ENCODE measurements at regions not wholly inside any gene's neighbourhood (a gene's known extent, or its start where the extent isn't known, plus 50 kb on each side); places are given as distances from the start of the nearest gene placed in this dataset.

DNA sequence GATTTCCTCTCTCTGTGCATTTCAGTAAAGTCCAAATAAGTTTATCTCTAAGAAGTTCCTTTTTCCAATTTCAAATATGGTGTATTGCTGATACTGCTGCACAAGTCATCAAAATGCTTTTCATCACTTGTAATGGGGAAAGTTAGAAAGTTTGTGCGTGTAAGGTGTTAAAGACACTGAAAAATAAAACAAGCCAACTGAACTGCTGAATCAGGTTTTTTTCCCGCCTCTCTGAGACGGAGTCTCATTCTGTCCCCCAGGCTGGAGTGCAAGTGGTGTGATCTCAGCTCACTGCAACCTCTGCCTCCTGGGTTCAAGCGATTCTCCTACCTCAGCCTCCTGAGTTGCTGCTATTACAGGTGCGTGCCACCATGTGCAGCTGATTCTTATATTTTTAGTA is 400.9 kb downstream of the LRRC70 start:
- Histone ChIP-seq H3K4me1 (replicated peaks in 1 of 2) (no peaks in the 10 kb centered on the region), H3K27ac (no peak overlapping the region), H3K27me3 (no peaks in the 10 kb centered on the region), H3K4me3 (no peak overlapping the region), H3K36me3 (replicated peaks in 1 of 2) (no peaks in the 10 kb centered on the region), H3K9me3 (replicated peaks in 1 of 3) (no peaks in the 10 kb centered on the region)
- TF ChIP-seq POLR2A (IDR thresholded peaks at IDR 0.05): no peak
- TF ChIP-seq, protein P1, sequence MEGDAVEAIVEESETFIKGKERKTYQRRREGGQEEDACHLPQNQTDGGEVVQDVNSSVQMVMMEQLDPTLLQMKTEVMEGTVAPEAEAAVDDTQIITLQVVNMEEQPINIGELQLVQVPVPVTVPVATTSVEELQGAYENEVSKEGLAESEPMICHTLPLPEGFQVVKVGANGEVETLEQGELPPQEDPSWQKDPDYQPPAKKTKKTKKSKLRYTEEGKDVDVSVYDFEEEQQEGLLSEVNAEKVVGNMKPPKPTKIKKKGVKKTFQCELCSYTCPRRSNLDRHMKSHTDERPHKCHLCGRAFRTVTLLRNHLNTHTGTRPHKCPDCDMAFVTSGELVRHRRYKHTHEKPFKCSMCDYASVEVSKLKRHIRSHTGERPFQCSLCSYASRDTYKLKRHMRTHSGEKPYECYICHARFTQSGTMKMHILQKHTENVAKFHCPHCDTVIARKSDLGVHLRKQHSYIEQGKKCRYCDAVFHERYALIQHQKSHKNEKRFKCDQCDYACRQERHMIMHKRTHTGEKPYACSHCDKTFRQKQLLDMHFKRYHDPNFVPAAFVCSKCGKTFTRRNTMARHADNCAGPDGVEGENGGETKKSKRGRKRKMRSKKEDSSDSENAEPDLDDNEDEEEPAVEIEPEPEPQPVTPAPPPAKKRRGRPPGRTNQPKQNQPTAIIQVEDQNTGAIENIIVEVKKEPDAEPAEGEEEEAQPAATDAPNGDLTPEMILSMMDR (IDR thresholded peaks at IDR 0.05): no peak
- intact Hi-C loops (cut with DNase I): no loop called here
- 83 to 90% (median 87%) methylated on average over 5 of the region's 5 CpGs for WGBS, 4 donors
- no peak for DNase-seq

DNA sequence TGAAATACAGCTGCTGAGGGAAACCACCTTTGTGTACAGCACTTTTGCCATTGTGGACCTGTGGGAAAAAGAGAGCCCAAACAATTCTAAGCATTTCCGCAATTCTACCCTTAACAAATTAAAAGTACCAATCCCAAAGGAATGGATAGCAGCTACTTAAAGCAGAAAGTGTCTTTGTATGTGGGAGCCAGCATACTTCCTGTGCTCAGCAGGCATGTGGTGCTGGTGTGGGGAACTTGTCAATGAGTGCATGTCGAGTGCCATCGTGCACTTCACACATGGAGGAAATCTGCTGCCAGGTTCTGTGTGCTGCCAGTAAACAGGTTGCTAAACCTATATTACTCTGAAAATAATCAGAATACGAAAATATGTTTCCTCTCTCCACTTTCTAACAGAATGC is 399.0 kb downstream of the LRRC70 start:
- H3K36me3 ChIP-seq (replicated peaks in 1 of 2): no peaks in the 10 kb centered on the region
- intact Hi-C loops (cut with DNase I): no loop called here
- no peak for DNase-seq
- no peaks in the 10 kb centered on the region for H3K27me3 ChIP-seq
- H3K4me3 ChIP-seq: no peak overlapping the region
- WGBS, 4 donors: 58 to 66% (median 64%) methylated on average over 4 of the region's 4 CpGs
- no peaks in the 10 kb centered on the region for H3K9me3 ChIP-seq (replicated peaks in 1 of 3)
- H3K4me1 ChIP-seq (replicated peaks in 1 of 2): no peaks in the 10 kb centered on the region
- TF ChIP-seq, protein P1 (IDR thresholded peaks at IDR 0.05): no peak
- TF ChIP-seq POLR2A (IDR thresholded peaks at IDR 0.05): no peak
- no peak overlapping the region for H3K27ac ChIP-seq

DNA sequence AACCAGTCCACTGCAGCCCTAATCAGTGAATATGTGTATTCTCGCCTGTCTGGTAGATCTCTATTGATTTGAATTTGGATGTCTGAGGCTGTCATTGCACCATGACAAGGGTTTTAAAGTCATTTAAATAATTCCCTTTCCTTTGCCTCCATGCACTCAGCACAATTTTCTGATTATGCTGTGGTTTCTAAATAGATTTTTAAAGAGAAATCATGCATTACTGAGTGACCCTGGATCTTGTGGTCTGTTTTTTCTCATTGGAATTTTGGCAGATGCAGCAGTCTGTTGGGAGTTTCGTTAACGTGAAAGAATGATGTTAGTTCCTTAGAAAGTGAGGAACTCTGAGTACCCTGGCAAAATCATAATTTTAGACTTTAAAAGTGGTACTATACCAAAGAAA is 396.0 kb downstream of the LRRC70 start:
- TF ChIP-seq POLR2A (IDR thresholded peaks at IDR 0.05): no peak
- TF ChIP-seq, protein P1 (IDR thresholded peaks at IDR 0.05): no peak
- Histone ChIP-seq H3K27me3 (no peaks in the 10 kb centered on the region), H3K4me3 (no peak overlapping the region), H3K9me3 (replicated peaks in 1 of 3) (no peaks in the 10 kb centered on the region), H3K27ac (no peak overlapping the region), H3K36me3 (replicated peaks in 1 of 2) (no peaks in the 10 kb centered on the region), H3K4me1 (replicated peaks in 1 of 2) (no peaks in the 10 kb centered on the region)
- intact Hi-C loops (cut with DNase I): no loop called here
- 27 to 44% (median 35%) methylated on average over 3 of the region's 3 CpGs for WGBS, 4 donors
- DNase-seq: no peak

DNA sequence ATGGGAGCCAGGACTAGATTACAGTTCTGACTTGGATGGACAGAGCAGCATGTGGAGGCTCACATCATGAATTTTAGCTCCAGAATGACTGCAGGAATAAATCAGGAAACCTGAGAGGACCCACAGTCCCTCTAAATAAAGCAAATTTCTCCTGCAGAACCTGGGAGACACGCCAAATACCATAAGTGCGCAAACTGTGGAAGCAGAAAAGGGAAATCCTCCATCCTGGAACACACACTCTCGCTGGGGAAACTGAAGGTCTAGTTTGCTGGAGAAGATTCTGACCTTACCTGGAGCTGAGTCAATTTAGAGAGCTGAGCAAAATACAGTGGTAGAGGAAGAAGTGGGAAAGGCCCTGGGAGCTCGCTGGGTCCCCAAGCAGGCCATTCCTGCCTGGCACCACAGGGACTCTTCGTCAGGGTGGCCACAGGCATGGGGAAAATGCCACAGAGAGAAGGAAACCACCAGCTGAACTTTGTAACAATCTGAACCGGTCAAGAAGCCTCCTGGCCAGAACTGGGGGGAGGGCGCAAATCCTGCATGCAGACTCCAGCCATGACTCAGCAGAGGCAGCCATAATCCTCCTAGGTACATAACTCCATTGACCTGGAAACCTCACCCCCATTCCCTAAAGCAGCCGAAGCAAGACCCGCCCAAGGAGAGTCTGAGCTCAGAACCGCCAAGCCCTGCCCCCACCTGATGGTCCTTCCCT is 390.9 kb downstream of the LRRC70 start:
- DNase-seq: no peak
- H3K36me3 ChIP-seq (replicated peaks in 1 of 2): no peaks in the 10 kb centered on the region
- no peak overlapping the region for H3K27ac ChIP-seq
- H3K27me3 ChIP-seq: no peaks in the 10 kb centered on the region
- WGBS, 4 donors: 81 to 92% (median 83%) methylated on average over 8 to 10 of the region's 10 CpGs
- H3K4me1 ChIP-seq (replicated peaks in 1 of 2): no peaks in the 10 kb centered on the region
- TF ChIP-seq, protein P1 (IDR thresholded peaks at IDR 0.05): no peak
- no peak for TF ChIP-seq POLR2A (IDR thresholded peaks at IDR 0.05)
- no peaks in the 10 kb centered on the region for H3K9me3 ChIP-seq (replicated peaks in 1 of 3)
- H3K4me3 ChIP-seq: no peak overlapping the region
- intact Hi-C loops (cut with DNase I): no loop called here
